ENCODE measurements at regions not wholly inside any gene's neighbourhood (a gene's known extent, or its start where the extent isn't known, plus 50 kb on each side); places are given as distances from the start of the nearest gene placed in this dataset.

- no peak overlapping the region for H3K4me2 ChIP-seq (ENCODE audit: low read depth, low read length, poor library complexity, severe bottlenecking)
- no peak overlapping the region for H3K9ac ChIP-seq (ENCODE audit: low read depth, low read length, poor library complexity, severe bottlenecking)
- no peaks in the 10 kb centered on the region for H4K20me1 ChIP-seq (ENCODE audit: insufficient read depth, low read length, poor library complexity, severe bottlenecking)
- no peaks in the 10 kb centered on the region for H3F3A ChIP-seq (ENCODE audit: low read depth)
- no peaks in the 10 kb centered on the region for H3K79me2 ChIP-seq (ENCODE audit: insufficient read depth, low read length)
- peaks cover 6% of the 10 kb centered on the region for H3K27me3 ChIP-seq (ENCODE audit: insufficient read depth, low read length, poor library complexity, severe bottlenecking)
- H3K4me3 ChIP-seq (ENCODE audit: low read length, poor library complexity, severe bottlenecking) = no peak overlapping the region
- no peaks in the 10 kb centered on the region for H3K36me3 ChIP-seq (ENCODE audit: insufficient read depth, low read length)
- no peaks in the 10 kb centered on the region for H3K9me3 ChIP-seq (ENCODE audit: insufficient read depth, low read depth, low read length)
- TF ChIP-seq EZH2phosphoT487 (IDR thresholded peaks at IDR 0.05; ENCODE audit: borderline replicate concordance) = no peak
- TF ChIP-seq, protein P1, sequence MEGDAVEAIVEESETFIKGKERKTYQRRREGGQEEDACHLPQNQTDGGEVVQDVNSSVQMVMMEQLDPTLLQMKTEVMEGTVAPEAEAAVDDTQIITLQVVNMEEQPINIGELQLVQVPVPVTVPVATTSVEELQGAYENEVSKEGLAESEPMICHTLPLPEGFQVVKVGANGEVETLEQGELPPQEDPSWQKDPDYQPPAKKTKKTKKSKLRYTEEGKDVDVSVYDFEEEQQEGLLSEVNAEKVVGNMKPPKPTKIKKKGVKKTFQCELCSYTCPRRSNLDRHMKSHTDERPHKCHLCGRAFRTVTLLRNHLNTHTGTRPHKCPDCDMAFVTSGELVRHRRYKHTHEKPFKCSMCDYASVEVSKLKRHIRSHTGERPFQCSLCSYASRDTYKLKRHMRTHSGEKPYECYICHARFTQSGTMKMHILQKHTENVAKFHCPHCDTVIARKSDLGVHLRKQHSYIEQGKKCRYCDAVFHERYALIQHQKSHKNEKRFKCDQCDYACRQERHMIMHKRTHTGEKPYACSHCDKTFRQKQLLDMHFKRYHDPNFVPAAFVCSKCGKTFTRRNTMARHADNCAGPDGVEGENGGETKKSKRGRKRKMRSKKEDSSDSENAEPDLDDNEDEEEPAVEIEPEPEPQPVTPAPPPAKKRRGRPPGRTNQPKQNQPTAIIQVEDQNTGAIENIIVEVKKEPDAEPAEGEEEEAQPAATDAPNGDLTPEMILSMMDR (conservative IDR thresholded peaks at IDR 0.05; ENCODE audit: low read length) = no peak
- H3K4me1 ChIP-seq (ENCODE audit: insufficient read depth, low read length, poor library complexity, severe bottlenecking) = no peaks in the 10 kb centered on the region
- H3K9me2 ChIP-seq (replicated peaks; ENCODE audit: low read depth, low read length) = no peaks in the 10 kb centered on the region
- no peak overlapping the region for H2AFZ ChIP-seq (ENCODE audit: low read length)
Measured at GRCh38 chr9:73243078-73243477, 91.4 kb downstream of the ANXA1 start.

DNA sequence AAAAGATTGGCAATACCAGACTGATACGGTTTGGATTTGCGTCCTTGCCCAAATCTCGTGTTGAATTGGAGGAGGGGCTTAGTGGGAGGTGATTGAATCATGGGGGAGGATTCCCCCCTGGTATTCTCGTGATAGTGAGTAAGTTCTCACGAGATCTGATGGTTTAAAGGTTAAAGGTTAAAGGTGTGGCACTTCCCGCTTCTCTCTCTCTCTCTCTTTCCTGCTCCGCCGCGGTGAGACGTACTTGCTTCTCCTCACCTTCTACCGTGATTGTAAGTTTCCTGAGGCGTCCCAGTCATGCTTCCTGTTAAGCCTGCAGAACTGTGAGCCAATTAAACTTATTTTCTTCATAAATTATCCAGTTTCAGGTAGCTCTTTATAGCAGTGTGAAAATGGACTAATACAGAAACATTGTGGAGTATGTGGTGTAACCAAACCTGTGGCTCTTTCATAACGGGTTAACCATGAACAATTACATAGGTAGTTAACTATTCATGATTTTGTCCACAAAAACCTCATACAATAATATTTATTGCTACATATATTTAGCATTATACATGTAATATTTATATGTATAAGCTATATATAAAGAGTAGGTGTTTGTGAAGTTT, 107.5 kb downstream of the ANXA1 start:
- Histone ChIP-seq H3K36me3 (ENCODE audit: insufficient read depth, low read length) (no peaks in the 10 kb centered on the region), H3K27me3 (ENCODE audit: insufficient read depth, low read length, poor library complexity, severe bottlenecking) (peaks cover 4% of the 10 kb centered on the region), H3K9me2 (replicated peaks; ENCODE audit: low read depth, low read length) (no peaks in the 10 kb centered on the region), H3K9me3 (ENCODE audit: insufficient read depth, low read depth, low read length) (no peaks in the 10 kb centered on the region), H3K79me2 (ENCODE audit: insufficient read depth, low read length) (no peaks in the 10 kb centered on the region), H2AFZ (ENCODE audit: low read length) (no peak overlapping the region), H3K4me2 (ENCODE audit: low read depth, low read length, poor library complexity, severe bottlenecking) (no peak overlapping the region), H3K9ac (ENCODE audit: low read depth, low read length, poor library complexity, severe bottlenecking) (no peak overlapping the region), H3F3A (ENCODE audit: low read depth) (no peaks in the 10 kb centered on the region), H3K4me1 (ENCODE audit: insufficient read depth, low read length, poor library complexity, severe bottlenecking) (no peaks in the 10 kb centered on the region), H3K4me3 (ENCODE audit: low read length, poor library complexity, severe bottlenecking) (no peak overlapping the region), H4K20me1 (ENCODE audit: insufficient read depth, low read length, poor library complexity, severe bottlenecking) (no peaks in the 10 kb centered on the region)
- TF ChIP-seq, protein P1 (conservative IDR thresholded peaks at IDR 0.05; ENCODE audit: low read length) = no peak
- TF ChIP-seq EZH2phosphoT487 (IDR thresholded peaks at IDR 0.05; ENCODE audit: borderline replicate concordance) = no peak

- Histone ChIP-seq H3K9me2 (replicated peaks; ENCODE audit: low read depth, low read length) (no peaks in the 10 kb centered on the region), H3K4me2 (ENCODE audit: low read depth, low read length, poor library complexity, severe bottlenecking) (no peak overlapping the region), H3K9ac (ENCODE audit: low read depth, low read length, poor library complexity, severe bottlenecking) (no peak overlapping the region), H3K79me2 (ENCODE audit: insufficient read depth, low read length) (no peaks in the 10 kb centered on the region), H3K4me3 (ENCODE audit: low read length, poor library complexity, severe bottlenecking) (no peak overlapping the region), H3K36me3 (ENCODE audit: insufficient read depth, low read length) (no peaks in the 10 kb centered on the region), H3K27me3 (ENCODE audit: insufficient read depth, low read length, poor library complexity, severe bottlenecking) (peaks cover 4% of the 10 kb centered on the region), H3K4me1 (ENCODE audit: insufficient read depth, low read length, poor library complexity, severe bottlenecking) (no peaks in the 10 kb centered on the region), H4K20me1 (ENCODE audit: insufficient read depth, low read length, poor library complexity, severe bottlenecking) (no peaks in the 10 kb centered on the region), H2AFZ (ENCODE audit: low read length) (no peak overlapping the region), H3K9me3 (ENCODE audit: insufficient read depth, low read depth, low read length) (no peaks in the 10 kb centered on the region), H3F3A (ENCODE audit: low read depth) (no peaks in the 10 kb centered on the region)
- TF ChIP-seq, protein P1 (conservative IDR thresholded peaks at IDR 0.05; ENCODE audit: low read length) = no peak
- no peak for TF ChIP-seq EZH2phosphoT487 (IDR thresholded peaks at IDR 0.05; ENCODE audit: borderline replicate concordance)
Measured at GRCh38 chr9:73260506-73260905, 108.8 kb downstream of the ANXA1 start.

Data from Loucy (cell line).